GM13976 (cell line): ENCODE measurements at regions not wholly inside any gene's neighbourhood (a gene's known extent, or its start where the extent isn't known, plus 50 kb on each side); places are given as distances from the start of the nearest gene placed in this dataset.
"Not testable (repeated sequence)": the region's sequence is repeated elsewhere in the genome, so short reads cannot be mapped to it uniquely, and the experiment has no call there.

Source experiments
- DNase-seq: peaks from one replicate; pipeline ENCODE4 v3.0.0; 2012; ENCODE audit warnings: low spot score
- CTCF ChIP-seq: IDR thresholded peaks from 2 replicates; pipeline ENCODE4 v1.5.1; 2012; ENCODE audit warnings: borderline replicate concordance, mild to moderate bottlenecking; ENCODE audit not compliant: insufficient read depth; ENCODE audit errors: extremely low read depth, missing control alignments, control extremely low read depth
- in situ Hi-C: fragments of 300-500 bp; cut with MboI; formaldehyde crosslinking; loops from one replicate; pipeline ENCODE4 v1.12.0; 2022; ENCODE audit warnings: low sequenced_read_pairs, mixed read lengths, inconsistent platforms; ENCODE audit not compliant: unreplicated experiment

- no peak for TF ChIP-seq CTCF
- in situ Hi-C loops = no loop called here
- DNase-seq = no peak
Measured at GRCh38 chr6:67009818-67010217, 1302.8 kb upstream of the EYS start.

- no peak for DNase-seq
- in situ Hi-C loops = no loop called here
- no peak for TF ChIP-seq CTCF
Measured at GRCh38 chr6:67003844-67004243, 1296.8 kb upstream of the EYS start.

- no peak for DNase-seq
- TF ChIP-seq CTCF = no peak
- in situ Hi-C loops = no loop called here
Measured at GRCh38 chr6:67000121-67000520, 1293.1 kb upstream of the EYS start.

- in situ Hi-C loops, DNase-seq: not testable (repeated sequence)
Measured at GRCh38 chr6:66997579-66997978, 1290.6 kb upstream of the EYS start.

GRCh38 chr6:66995669-66996068 lies 1288.6 kb upstream of the EYS start:
- TF ChIP-seq CTCF = no peak
- no peak for DNase-seq
- in situ Hi-C loops = no loop called here

- in situ Hi-C loops, DNase-seq: not testable (repeated sequence)
Measured at GRCh38 chr6:66993708-66994107, 1286.7 kb upstream of the EYS start.

- in situ Hi-C loops = no loop called here
- no peak for TF ChIP-seq CTCF
- DNase-seq = no peak
Measured at GRCh38 chr6:66993272-66993671, 1286.2 kb upstream of the EYS start.

- DNase-seq = no peak
- in situ Hi-C loops = no loop called here
- TF ChIP-seq CTCF = no peak
Measured at GRCh38 chr6:66992660-66993059, 1285.6 kb upstream of the EYS start.
